GM21576 (cell line): ENCODE measurements at regions not wholly inside any gene's neighbourhood (a gene's known extent, or its start where the extent isn't known, plus 50 kb on each side); places are given as distances from the start of the nearest gene placed in this dataset.
"Not testable (repeated sequence)": the region's sequence is repeated elsewhere in the genome, so short reads cannot be mapped to it uniquely, and the experiment has no call there.

Experiments used
- ATAC-seq: cut with Tn5 transposase; IDR thresholded peaks from one replicate; pipeline ENCODE4 v1.9.1; 2021; ENCODE audit warnings: mild to moderate bottlenecking, moderate library complexity; ENCODE audit not compliant: unreplicated experiment

GRCh38 chr4:74543983-74544382 lies 99.0 kb downstream of the AREG start:
- no peak for ATAC-seq

DNA sequence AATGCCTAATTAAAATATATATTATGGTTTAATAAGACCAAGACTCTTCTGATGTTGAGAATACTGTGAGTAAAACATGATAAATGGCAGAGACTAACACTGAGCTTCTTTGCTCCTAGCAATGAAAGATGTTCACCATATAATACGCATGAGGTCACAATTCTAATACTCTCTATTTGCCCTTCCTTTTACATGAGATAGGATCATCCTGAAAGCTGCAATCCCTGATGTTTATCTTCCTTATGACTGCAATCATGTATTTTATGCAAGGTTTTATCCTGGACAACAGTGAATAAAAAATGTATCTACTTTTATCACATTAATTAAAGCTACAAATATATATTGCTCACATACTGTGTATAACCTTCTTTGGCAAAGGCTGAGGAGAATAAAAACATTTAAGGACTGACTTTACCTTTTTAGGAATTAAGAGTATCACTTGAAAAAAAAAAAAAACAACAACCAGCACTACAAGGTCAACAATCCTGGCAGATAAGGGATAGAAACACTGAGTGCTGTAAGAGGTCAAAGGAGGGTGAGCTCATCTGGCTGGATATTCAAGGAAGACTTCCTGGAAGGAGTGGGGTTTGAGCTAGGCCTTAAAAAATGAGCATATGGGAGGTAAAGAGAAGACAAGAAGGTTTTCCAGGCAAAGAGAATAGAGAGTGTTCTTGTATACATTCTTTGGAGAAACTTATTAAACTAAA lies 99.9 kb downstream of the AREG start:
- no peak for ATAC-seq

- no peak for ATAC-seq
Measured at GRCh38 chr4:74545448-74545847, 100.5 kb downstream of the AREG start.

DNA sequence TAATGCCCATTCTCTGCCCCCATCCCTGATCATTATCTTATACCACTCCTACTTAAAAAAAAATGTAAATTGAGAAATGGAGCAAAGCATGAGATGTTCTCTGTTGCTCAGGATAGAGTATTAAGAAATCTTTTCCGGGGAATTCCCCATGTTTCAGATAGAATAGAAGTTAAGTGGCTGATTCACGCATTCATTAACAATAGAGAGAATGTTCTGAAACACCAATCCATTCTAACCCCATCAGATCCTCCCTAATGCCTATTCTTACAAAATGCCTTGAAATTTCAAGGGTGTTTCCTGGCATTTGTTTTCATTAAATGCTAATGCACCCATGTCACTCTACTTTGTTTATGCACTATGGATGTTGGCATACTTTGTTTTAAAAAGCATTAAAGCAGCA lies 101.1 kb downstream of the AREG start:
- no peak for ATAC-seq

- no peak for ATAC-seq
Measured at GRCh38 chr4:74547042-74547441, 102.1 kb downstream of the AREG start.

DNA sequence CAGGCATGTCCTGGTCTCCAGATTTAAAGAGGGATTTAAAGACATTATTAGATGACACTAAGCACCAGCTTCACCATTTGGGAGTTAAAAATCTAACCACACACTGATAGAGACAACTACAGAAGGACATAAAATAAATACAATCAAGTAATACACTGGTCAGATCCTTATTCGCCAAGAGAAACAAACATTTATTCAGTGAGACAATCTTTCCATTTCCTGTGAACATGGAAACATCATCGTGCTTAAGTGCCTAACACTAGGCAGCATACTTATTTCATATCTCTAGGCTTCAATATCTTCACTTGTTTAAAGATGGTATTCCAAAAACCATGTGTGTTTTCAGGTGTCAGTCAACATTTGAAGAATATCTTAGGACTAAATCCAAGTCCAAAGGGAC lies 103.6 kb downstream of the AREG start:
- ATAC-seq, result no peak

- no peak for ATAC-seq
Measured at GRCh38 chr4:74549936-74550335, 105.0 kb downstream of the AREG start.

GRCh38 chr4:74555231-74555630 lies 110.3 kb downstream of the AREG start:
- ATAC-seq, result no peak

DNA sequence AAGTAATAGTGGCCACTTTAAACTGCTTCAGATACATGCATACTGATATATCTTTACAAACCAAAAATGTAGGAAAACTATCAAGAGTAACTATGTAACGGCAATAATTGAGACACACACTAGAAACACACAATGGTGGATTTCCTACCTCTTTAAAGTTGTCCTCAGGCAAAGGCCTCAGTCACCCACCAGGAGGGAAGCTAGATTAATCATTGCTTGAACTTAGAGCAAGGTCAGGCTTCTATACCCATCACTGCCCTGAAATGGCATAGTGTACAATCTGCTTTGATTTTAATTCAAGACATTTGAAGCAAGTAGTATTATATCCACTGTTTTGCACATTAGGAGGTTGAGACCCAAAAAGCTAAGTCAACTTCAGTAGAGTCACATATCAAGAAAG lies 110.9 kb downstream of the AREG start:
- no peak for ATAC-seq

DNA sequence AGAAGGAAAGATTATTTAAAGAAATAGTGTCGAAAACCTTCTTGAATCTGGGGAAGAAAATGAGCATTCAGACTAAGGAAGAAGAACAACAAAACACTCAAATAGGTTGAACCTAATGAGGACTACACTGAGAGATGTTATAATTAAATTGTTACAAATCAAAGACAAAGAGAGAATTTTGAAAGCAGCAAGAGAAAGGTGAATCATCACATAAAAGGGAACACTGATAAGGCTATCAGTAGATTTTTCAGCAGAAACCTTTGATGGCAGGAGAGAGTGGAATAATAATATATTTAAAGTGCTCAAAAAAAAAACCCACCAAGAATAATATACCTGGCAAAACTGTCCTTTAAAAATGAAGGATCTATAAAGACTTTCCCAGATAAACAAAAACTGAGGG lies 114.9 kb downstream of the AREG start:
- no peak for ATAC-seq

GRCh38 chr4:74567981-74568380 lies 123.0 kb downstream of the AREG start:
- ATAC-seq, result no peak

DNA sequence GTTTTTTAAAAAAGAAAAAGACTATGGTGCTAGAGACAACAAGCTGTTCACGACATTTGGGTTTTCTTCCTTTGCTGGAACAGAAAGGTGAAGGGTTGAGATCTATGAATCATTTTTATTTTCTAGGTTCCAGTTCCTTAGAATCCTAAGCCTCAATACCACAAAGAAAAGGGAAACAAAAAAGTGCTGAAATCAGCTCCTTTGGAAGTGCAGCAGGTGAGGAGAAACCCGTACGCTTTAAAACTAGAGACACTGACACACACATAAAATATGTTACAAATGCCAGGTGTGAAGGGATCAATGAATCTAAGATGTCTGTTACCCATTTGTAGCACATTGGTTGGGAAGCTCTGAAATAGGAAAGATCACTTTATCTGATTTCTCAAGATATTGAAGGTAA lies 125.2 kb downstream of the AREG start:
- ATAC-seq, result no peak

DNA sequence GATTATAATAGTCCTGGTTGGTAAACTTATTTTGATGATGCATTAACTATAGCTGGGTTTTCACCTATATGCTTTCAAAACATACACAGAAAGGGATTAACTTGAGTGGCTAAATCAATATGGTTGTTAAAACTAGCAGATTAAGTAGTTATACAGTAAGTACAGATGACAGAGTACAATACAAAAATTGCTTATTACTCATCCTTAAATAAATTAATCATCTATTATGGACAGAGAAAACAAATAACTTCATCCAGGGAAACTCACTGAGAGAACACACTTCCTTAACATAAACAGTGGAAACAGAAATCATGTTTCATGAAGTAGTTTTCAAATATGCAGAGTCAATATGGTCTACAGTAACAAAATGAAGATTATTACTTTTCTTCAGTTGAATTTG lies 133.4 kb downstream of the AREG start:
- ATAC-seq, result no peak

DNA sequence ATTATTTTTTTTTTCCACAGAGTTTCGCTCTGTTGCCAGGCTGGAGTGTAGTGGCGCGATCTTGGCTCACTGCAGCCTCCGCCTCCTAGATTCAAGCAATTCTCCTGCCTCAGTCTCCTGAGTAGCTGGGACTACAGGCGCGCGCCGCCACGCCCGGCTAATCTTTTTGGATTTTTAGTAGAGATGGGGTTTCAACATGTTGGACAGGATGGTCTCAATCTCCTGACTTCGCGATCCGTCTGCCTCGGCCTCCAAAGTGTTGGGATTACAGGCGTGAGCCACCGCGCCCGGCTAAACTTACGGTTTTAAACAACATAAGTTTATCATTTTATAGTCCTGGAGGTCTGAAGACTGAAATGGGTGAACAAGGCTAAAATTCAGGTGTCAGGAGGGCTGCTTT lies 133.9 kb downstream of the AREG start:
- not testable (repeated sequence) for ATAC-seq

- ATAC-seq, result no peak
Measured at GRCh38 chr4:74583089-74583700, 138.3 kb downstream of the AREG start.

DNA sequence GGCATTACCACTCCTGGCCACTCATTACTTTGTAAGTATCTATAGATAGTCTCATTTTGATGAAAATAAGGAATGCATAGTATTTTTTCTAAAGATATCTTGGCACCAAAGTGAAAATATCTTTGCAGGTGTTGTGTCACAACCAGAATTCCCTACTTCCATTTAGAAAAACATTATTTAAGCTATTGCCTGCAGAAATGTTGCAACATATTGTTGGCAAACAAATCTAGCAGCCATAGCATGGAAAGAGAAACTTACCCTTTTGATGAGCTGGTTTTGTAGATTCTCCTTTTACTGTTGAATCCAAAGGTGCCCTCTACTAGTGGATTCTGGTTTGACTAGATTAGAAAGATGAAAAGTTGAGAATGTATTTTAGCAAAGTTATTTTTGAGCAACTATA lies 138.8 kb downstream of the AREG start:
- no peak for ATAC-seq

- no peak for ATAC-seq
Measured at GRCh38 chr4:74588350-74588749, 143.4 kb downstream of the AREG start.

GRCh38 chr4:74590476-74590875 lies 145.5 kb downstream of the AREG start:
- ATAC-seq, result no peak

GRCh38 chr4:74598611-74599325 lies 153.8 kb downstream of the AREG start:
- no peak for ATAC-seq

- ATAC-seq, result no peak
Measured at GRCh38 chr4:74603186-74603585, 158.2 kb downstream of the AREG start.

- ATAC-seq, result no peak
Measured at GRCh38 chr4:74608151-74608949, 163.4 kb downstream of the AREG start.
